HepG2 (cell line): ENCODE measurements at regions not wholly inside any gene's neighbourhood (a gene's known extent, or its start where the extent isn't known, plus 50 kb on each side); places are given as distances from the start of the nearest gene placed in this dataset.

Experiments used
- ATAC-seq: fragments of 200-7000 bp; cut with Tn5 transposase; 3 replicates; pipeline ENCODE4 v1.9.1; 2020; ENCODE audit warnings: mild to moderate bottlenecking, moderate library complexity
- BruUV-seq: library from RNA; stranded (reverse); fragments of 400-500 nt; replicated peaks from 2 replicates; lab custom pipeline; 2021; lab: Mats Ljungman, UMichigan
- CTCF ChIA-PET: fragments of 300-600 bp; formaldehyde crosslinking; extraction: SDS; loops from one replicate; lab custom pipeline; 2021; ENCODE audit warnings: low total read pairs, inconsistent platforms, low intra/inter-chr PET ratio; lab: Yijun Ruan, JAX
- POLR2A ChIA-PET: fragments of 350-600 bp; sonication (Branson Sonifier 250); formaldehyde crosslinking; loops from one replicate; lab custom pipeline; 2020; ENCODE audit warnings: antibody characterized with exemption, inconsistent platforms; lab: Yijun Ruan, JAX
- DNase-seq: peaks from one replicate; pipeline ENCODE4 v3.0.0-alpha.2; 2015; ENCODE audit warnings: low spot score
- FAIRE-seq: peaks from 3 replicates; lab custom pipeline; 2011; peaks lifted over from hg19 to GRCh38; lab: Jason Lieb, UNC
- H2AFZ ChIP-seq: one replicate; pipeline ENCODE4 v1.6.1; 2011; ENCODE audit warnings: low read length, inconsistent platforms
- H3K27ac ChIP-seq: fragments of 300-600 bp; 3 replicates; pipeline ENCODE4 v1.8.0; 2011; ENCODE audit warnings: mixed run types, mild to moderate bottlenecking, mixed read lengths, low read length, inconsistent platforms; ENCODE audit not compliant: insufficient read depth; ENCODE audit errors: extremely low read length
- H3K27me3 ChIP-seq, 2 experiments: fragments of 200-600 bp in 1 of 2; 2 replicates in 1 of 2; 3 replicates in 1 of 2; pipeline versions ENCODE4 v1.6.0 to v1.8.0; 2011; ENCODE audit warnings: low read length in 2 of 2, mild to moderate bottlenecking in 2 of 2, moderate library complexity in 2 of 2, inconsistent platforms in 1 of 2; ENCODE audit not compliant: insufficient read depth in 2 of 2, control insufficient read depth in 1 of 2
- H3K36me3 ChIP-seq, 2 experiments: fragments of 200-600 bp in 1 of 2; replicated peaks in 1 of 2; 2 replicates in 1 of 2; 3 replicates in 1 of 2; pipeline versions ENCODE4 v1.5.1 to v1.8.0; 2011; ENCODE audit warnings: low read length in 2 of 2, inconsistent platforms in 1 of 2; ENCODE audit not compliant: insufficient read depth in 2 of 2, control insufficient read depth in 1 of 2
- H3K4me1 ChIP-seq: 2 replicates; pipeline ENCODE4 v1.5.1; 2012; ENCODE audit warnings: low read length, inconsistent platforms; ENCODE audit not compliant: insufficient read depth
- H3K4me2 ChIP-seq: 2 replicates; pipeline ENCODE4 v1.6.0; 2011; ENCODE audit warnings: low read depth, low read length, inconsistent platforms
- H3K4me3 ChIP-seq, 3 experiments: fragments of 200-600 bp in 1 of 3; sonication (generic), shearing (Covaris generic) in 1 of 3; replicated peaks in 1 of 3; 2 replicates each; pipeline ENCODE4 v1.5.1; 2011 to 2016; ENCODE audit warnings: low read length in 3 of 3, inconsistent platforms in 2 of 3, low read depth in 2 of 3, mild to moderate bottlenecking in 2 of 3, control low read depth in 1 of 3, mixed read lengths in 1 of 3; ENCODE audit not compliant: insufficient read depth in 1 of 3
- H3K79me2 ChIP-seq: one replicate; pipeline ENCODE4 v1.6.1; 2011; ENCODE audit warnings: low read length, inconsistent platforms; ENCODE audit not compliant: insufficient read depth
- H3K9ac ChIP-seq: 2 replicates; pipeline ENCODE4 v1.6.0; 2011; ENCODE audit warnings: mild to moderate bottlenecking, low read depth, low read length, inconsistent platforms; ENCODE audit not compliant: insufficient read depth
- H3K9me3 ChIP-seq: 2 replicates; pipeline ENCODE4 v1.5.1; 2012; ENCODE audit warnings: mild to moderate bottlenecking, low read length
- H4K20me1 ChIP-seq: 2 replicates; pipeline ENCODE4 v1.6.0; 2011; ENCODE audit warnings: inconsistent platforms, mild to moderate bottlenecking, low read length, moderate library complexity; ENCODE audit not compliant: insufficient read depth
- CENPX ChIP-seq: sonication (generic); formaldehyde crosslinking; IDR thresholded peaks from 2 replicates; pipeline ENCODE4 v1.9.0; 2021; ENCODE audit warnings: mild to moderate bottlenecking, missing genetic modification reagents, moderate library complexity
- CREB3 ChIP-seq: sonication (generic); formaldehyde crosslinking; IDR thresholded peaks from 2 replicates; pipeline ENCODE4 v1.5.0; 2020; ENCODE audit warnings: missing genetic modification reagents
- FOSL1 ChIP-seq: sonication (generic); formaldehyde crosslinking; IDR thresholded peaks from 2 replicates; pipeline ENCODE4 v1.9.0; 2021; ENCODE audit warnings: missing genetic modification reagents, borderline replicate concordance
- HOXA5 ChIP-seq: sonication (generic); formaldehyde crosslinking; IDR thresholded peaks from 2 replicates; pipeline ENCODE4 v1.4.0; 2020; ENCODE audit warnings: missing genetic modification reagents
- MATR3 ChIP-seq: sonication (generic); formaldehyde crosslinking; IDR thresholded peaks from 2 replicates; pipeline ENCODE4 v1.4.0; 2020; ENCODE audit warnings: missing genetic modification reagents
- NFIB ChIP-seq: sonication (generic); formaldehyde crosslinking; IDR thresholded peaks from 2 replicates; pipeline ENCODE4 v1.9.0; 2021; ENCODE audit warnings: missing genetic modification reagents, mild to moderate bottlenecking, borderline replicate concordance
- TBP ChIP-seq: sonication (generic); formaldehyde crosslinking; IDR thresholded peaks from 2 replicates; pipeline ENCODE4 v1.5.0; 2020; ENCODE audit warnings: missing genetic modification reagents
- ZBTB20 ChIP-seq: sonication (generic); formaldehyde crosslinking; IDR thresholded peaks from 2 replicates; pipeline ENCODE4 v1.8.1; 2023; ENCODE audit warnings: missing genetic modification reagents, low read depth, mild to moderate bottlenecking, borderline replicate concordance
- ZBTB8A ChIP-seq: sonication (generic); formaldehyde crosslinking; IDR thresholded peaks from 2 replicates; pipeline ENCODE4 v1.4.0; 2020; ENCODE audit warnings: mild to moderate bottlenecking, low read depth, missing genetic modification reagents, borderline replicate concordance
- ZNF605 ChIP-seq: sonication (generic); formaldehyde crosslinking; IDR thresholded peaks from 2 replicates; pipeline ENCODE4 v1.8.0; 2022; ENCODE audit warnings: mild to moderate bottlenecking, missing genetic modification reagents
- ZNF781 ChIP-seq: sonication (generic); formaldehyde crosslinking; IDR thresholded peaks from 2 replicates; pipeline ENCODE4 v1.5.1; 2020; ENCODE audit warnings: borderline replicate concordance, mild to moderate bottlenecking, missing genetic modification reagents; ENCODE audit errors: not compliant biosample characterization
- WGBS: methylation state at CpG from one replicate; pipeline ENCODE4 v1.1.6; 2017; ENCODE audit warnings: low lambda C conversion rate; 5-methylcytosine and 5-hydroxymethylcytosine counted together
- in situ Hi-C: cut with HindIII; loops from 2 replicates; pipeline ENCODE4 v1.10.0; 2017; ENCODE audit warnings: low pct_unique_long_range_greater_than_20kb; ENCODE audit not compliant: extremely low pct_ligation_motif_present
- intact Hi-C: fragments of 100-400 bp; cut with micrococcal nuclease; formaldehyde crosslinking; loops from one replicate; pipeline ENCODE4 v1.10.0; 2022; ENCODE audit not compliant: unreplicated experiment

DNA sequence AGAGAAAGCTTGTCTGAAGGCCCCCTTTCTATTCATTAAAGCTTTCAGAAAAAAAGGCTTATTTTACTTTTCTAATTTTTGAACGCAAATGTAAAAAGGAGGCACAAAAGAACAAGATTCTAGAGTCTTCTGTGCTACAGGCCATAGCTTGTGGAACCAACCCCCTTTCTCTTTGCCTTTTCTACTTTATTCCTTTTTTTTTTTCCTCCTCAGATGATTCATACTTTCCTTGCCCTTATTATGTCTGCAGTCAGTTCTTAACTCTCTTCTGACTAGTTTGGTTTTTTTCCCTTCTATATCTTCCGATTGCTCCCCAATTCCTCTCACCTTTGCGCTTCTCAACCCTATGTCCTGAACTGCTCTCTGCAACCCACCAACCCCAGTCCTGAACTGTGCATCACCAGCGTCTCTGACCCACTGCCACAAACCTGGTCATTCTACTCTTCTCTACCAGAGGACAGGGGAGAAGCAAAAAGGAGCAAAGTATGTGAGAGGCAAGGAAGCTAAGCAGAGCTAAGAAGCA lies 56.9 kb upstream of the WIPF1 start:
- H2AFZ ChIP-seq, result no peak overlapping the region
- H3K4me2 ChIP-seq, result no peak overlapping the region
- in situ Hi-C loops (no loop called here), intact Hi-C loops (no loop called here)
- no peak overlapping the region for H3K9ac ChIP-seq
- FAIRE-seq, result no peak
- ChIA-PET CTCF (no interaction called here), POLR2A (no interaction called here)
- H3K79me2 ChIP-seq, result no peaks in the 10 kb centered on the region
- WGBS, result 12% methylated on average over 4 of the region's 4 CpGs
- BruUV-seq, result no TSS peak
- H3K4me3 ChIP-seq, result no peak overlapping the region
- no peak overlapping the region for H3K27ac ChIP-seq
- TF ChIP-seq NFIB (CRISPR knock-in tag), result no peak
- TF ChIP-seq MATR3 (CRISPR knock-in tag), result no peak
- no peak for TF ChIP-seq TBP (CRISPR knock-in tag)
- no peak for TF ChIP-seq CENPX (CRISPR knock-in tag)
- TF ChIP-seq HOXA5 (CRISPR knock-in tag), result no peak
- no peak for TF ChIP-seq ZBTB8A (CRISPR knock-in tag)
- no peaks in the 10 kb centered on the region for H3K36me3 ChIP-seq
- H3K9me3 ChIP-seq, result peaks cover 12% of the 10 kb centered on the region
- no peak for ATAC-seq
- no peak for DNase-seq
- H3K4me1 ChIP-seq, result no peaks in the 10 kb centered on the region
- H4K20me1 ChIP-seq, result no peaks in the 10 kb centered on the region
- H3K27me3 ChIP-seq, result peaks cover 0 to 11% of the 10 kb centered on the region in 2 experiments; a peak in 4 of 5 replicates

GRCh38 chr2:174648896-174649295 lies 51.3 kb upstream of the WIPF1 start:
- Histone ChIP-seq H3K4me1 (no peaks in the 10 kb centered on the region), H3K9ac (no peak overlapping the region), H3K27ac (no peak overlapping the region), H4K20me1 (no peaks in the 10 kb centered on the region), H3K27me3 (peaks cover 0 to 20% of the 10 kb centered on the region in 2 experiments; a peak in 2 of 5 replicates), H2AFZ (no peak overlapping the region), H3K4me3 (no peak overlapping the region), H3K36me3 (no peaks in the 10 kb centered on the region), H3K9me3 (no peaks in the 10 kb centered on the region), H3K4me2 (no peak overlapping the region), H3K79me2 (no peaks in the 10 kb centered on the region)
- POLR2A ChIA-PET, result no interaction called here
- 7% methylated on average over 4 of the region's 4 CpGs for WGBS
- intact Hi-C loops (no loop called here), in situ Hi-C loops (no loop called here)
- no peak for TF ChIP-seq ZBTB20 (CRISPR knock-in tag)
- no peak for TF ChIP-seq ZNF605 (CRISPR knock-in tag)
- no peak for TF ChIP-seq ZNF781
- TF ChIP-seq FOSL1 (CRISPR knock-in tag), result no peak
- TF ChIP-seq CREB3 (CRISPR knock-in tag), result no peak
- ATAC-seq (no peak), FAIRE-seq (no peak), DNase-seq (no peak)
- CTCF ChIA-PET, result no interaction called here
- no TSS peak for BruUV-seq
